ENCODE measurements at regions not wholly inside any gene's neighbourhood (a gene's known extent, or its start where the extent isn't known, plus 50 kb on each side); places are given as distances from the start of the nearest gene placed in this dataset.
"Not testable (repeated sequence)": the region's sequence is repeated elsewhere in the genome, so short reads cannot be mapped to it uniquely, and the experiment has no call there.

DNA sequence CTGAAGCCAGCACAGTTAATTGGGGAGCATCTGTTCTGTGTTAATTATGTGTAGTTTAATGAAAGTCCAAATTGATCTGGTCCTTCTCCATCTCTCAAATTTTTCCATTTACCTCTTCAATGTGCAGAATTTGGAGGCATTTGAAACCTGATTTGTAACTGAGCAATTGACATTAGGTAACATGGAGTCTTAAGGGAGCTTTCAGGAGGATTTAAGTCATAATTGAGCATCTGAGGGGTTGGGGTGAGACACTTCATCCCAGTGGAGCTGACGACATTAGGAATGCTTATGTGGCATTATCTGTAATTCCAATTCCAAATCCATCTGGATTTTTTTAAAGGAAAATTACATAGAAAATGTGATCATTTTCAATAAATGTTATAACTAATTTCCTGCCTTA is 1015.9 kb downstream of the TLE1 start:
- H3K4me1 Mint-ChIP-seq = no peaks in the 10 kb centered on the region
- H3K36me3 Mint-ChIP-seq = peaks cover 3% of the 10 kb centered on the region
- Histone ChIP-seq H3K4me2 (no peak overlapping the region), H3K4me1 (no peaks in the 10 kb centered on the region), H3K27me3 (no peaks in the 10 kb centered on the region), H4K20me1 (ENCODE audit: low read depth) (no peaks in the 10 kb centered on the region), H3K36me3 (no peaks in the 10 kb centered on the region), H3K27ac (no peak overlapping the region), H3K9ac (no peak overlapping the region), H3K79me2 (ENCODE audit: low read depth) (no peaks in the 10 kb centered on the region), H2AFZ (replicated peaks) (no peak overlapping the region), H3K4me3 (no peak overlapping the region), H3F3A (ENCODE audit: low read depth) (no peaks in the 10 kb centered on the region), H3K9me3 (ENCODE audit: low read depth) (no peaks in the 10 kb centered on the region)
- no peak overlapping the region for H3K27ac Mint-ChIP-seq
- TF ChIP-seq EZH2phosphoT487 (IDR thresholded peaks at IDR 0.05) = no peak
- TF ChIP-seq, protein P1, sequence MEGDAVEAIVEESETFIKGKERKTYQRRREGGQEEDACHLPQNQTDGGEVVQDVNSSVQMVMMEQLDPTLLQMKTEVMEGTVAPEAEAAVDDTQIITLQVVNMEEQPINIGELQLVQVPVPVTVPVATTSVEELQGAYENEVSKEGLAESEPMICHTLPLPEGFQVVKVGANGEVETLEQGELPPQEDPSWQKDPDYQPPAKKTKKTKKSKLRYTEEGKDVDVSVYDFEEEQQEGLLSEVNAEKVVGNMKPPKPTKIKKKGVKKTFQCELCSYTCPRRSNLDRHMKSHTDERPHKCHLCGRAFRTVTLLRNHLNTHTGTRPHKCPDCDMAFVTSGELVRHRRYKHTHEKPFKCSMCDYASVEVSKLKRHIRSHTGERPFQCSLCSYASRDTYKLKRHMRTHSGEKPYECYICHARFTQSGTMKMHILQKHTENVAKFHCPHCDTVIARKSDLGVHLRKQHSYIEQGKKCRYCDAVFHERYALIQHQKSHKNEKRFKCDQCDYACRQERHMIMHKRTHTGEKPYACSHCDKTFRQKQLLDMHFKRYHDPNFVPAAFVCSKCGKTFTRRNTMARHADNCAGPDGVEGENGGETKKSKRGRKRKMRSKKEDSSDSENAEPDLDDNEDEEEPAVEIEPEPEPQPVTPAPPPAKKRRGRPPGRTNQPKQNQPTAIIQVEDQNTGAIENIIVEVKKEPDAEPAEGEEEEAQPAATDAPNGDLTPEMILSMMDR (IDR thresholded peaks at IDR 0.05) = no peak
- TF ChIP-seq EZH2 (IDR thresholded peaks at IDR 0.05) = no peak
- no peak for DNase-seq (ENCODE audit: low spot score)
- H3K9me3 Mint-ChIP-seq = peaks cover 15% of the 10 kb centered on the region
- no peak overlapping the region for H3K4me3 Mint-ChIP-seq
- H3K27me3 Mint-ChIP-seq (ENCODE audit: insufficient read depth, low read depth) = peaks cover 2% of the 10 kb centered on the region

GRCh38 chr9:80665479-80665878 is 1023.9 kb downstream of the TLE1 start:
- peaks cover 4% of the 10 kb centered on the region for H3K27me3 Mint-ChIP-seq (ENCODE audit: insufficient read depth, low read depth)
- no peak overlapping the region for H3K27ac Mint-ChIP-seq
- DNase-seq (ENCODE audit: low spot score) = no peak
- H3K4me2 ChIP-seq = no peak overlapping the region
- H3K9me3 Mint-ChIP-seq = peaks cover 33% of the 10 kb centered on the region
- TF ChIP-seq EZH2 (IDR thresholded peaks at IDR 0.05) (no peak), EZH2phosphoT487 (IDR thresholded peaks at IDR 0.05) (no peak)
- TF ChIP-seq, protein P1 (IDR thresholded peaks at IDR 0.05) = no peak
- H3K4me3 ChIP-seq = no peak overlapping the region
- H3K27ac ChIP-seq = no peak overlapping the region
- H2AFZ ChIP-seq (replicated peaks) = no peak overlapping the region
- no peaks in the 10 kb centered on the region for H4K20me1 ChIP-seq (ENCODE audit: low read depth)
- no peaks in the 10 kb centered on the region for H3K9me3 ChIP-seq (ENCODE audit: low read depth)
- no peaks in the 10 kb centered on the region for H3K27me3 ChIP-seq
- no peaks in the 10 kb centered on the region for H3K36me3 ChIP-seq
- H3K79me2 ChIP-seq (ENCODE audit: low read depth) = no peaks in the 10 kb centered on the region
- H3K4me3 Mint-ChIP-seq = no peak overlapping the region
- no peaks in the 10 kb centered on the region for H3K4me1 Mint-ChIP-seq
- no peak overlapping the region for H3K9ac ChIP-seq
- H3K36me3 Mint-ChIP-seq = peaks cover 1% of the 10 kb centered on the region
- H3K4me1 ChIP-seq = no peaks in the 10 kb centered on the region
- no peaks in the 10 kb centered on the region for H3F3A ChIP-seq (ENCODE audit: low read depth)

DNA sequence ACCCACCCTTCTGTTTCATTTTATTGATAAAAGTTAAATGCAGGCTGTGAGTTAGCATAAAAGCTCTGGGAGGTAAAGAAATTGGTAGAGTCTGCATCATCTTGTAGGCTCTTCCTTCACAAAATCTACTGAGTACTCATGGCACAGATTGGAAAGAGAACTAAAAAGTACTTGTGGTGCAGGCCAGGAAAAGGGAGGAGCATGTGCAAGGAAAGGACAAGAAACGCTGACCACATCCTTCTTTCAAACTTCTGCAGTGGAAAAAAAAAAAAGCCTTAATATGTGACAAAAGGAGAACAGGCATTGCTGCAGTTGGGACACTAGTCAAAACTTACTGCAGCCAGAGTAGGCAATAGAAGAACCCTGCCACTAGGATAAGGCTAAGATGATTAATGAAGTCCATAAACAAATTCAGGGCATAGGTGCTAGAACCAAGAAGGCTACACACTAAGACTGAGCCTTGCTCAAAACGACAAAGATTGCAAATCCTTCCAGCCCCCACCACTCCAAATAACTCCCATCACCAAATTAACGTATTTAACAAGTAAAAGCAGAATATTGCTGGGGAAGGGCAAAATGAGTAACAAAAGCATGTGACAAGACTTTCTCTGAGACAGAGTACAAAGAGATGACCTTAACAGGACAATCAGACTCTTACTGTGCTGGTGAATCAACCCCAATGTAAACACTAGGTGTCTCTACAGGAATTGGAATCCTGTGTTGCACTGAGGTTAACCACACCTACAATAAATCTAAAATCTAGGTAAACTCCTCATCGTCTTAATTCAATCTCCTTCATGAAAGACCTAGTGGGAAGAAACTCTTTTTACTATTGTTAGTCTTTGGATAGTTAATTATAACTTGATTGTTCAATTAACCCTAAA is 1024.8 kb downstream of the TLE1 start:
- Histone ChIP-seq H3K79me2 (ENCODE audit: low read depth) (no peaks in the 10 kb centered on the region), H3K4me2 (no peak overlapping the region), H3K9me3 (ENCODE audit: low read depth) (no peaks in the 10 kb centered on the region), H3K27ac (no peak overlapping the region), H3K36me3 (no peaks in the 10 kb centered on the region), H4K20me1 (ENCODE audit: low read depth) (no peaks in the 10 kb centered on the region), H3K4me1 (no peaks in the 10 kb centered on the region), H3K27me3 (no peaks in the 10 kb centered on the region), H2AFZ (replicated peaks) (no peak overlapping the region), H3K9ac (no peak overlapping the region), H3F3A (ENCODE audit: low read depth) (no peaks in the 10 kb centered on the region), H3K4me3 (no peak overlapping the region)
- peaks cover 2% of the 10 kb centered on the region for H3K36me3 Mint-ChIP-seq
- no peak for TF ChIP-seq EZH2phosphoT487 (IDR thresholded peaks at IDR 0.05)
- TF ChIP-seq, protein P1 (IDR thresholded peaks at IDR 0.05) = peak; percentile 36
- H3K9me3 Mint-ChIP-seq = peaks cover 35% of the 10 kb centered on the region
- no peaks in the 10 kb centered on the region for H3K4me1 Mint-ChIP-seq
- peak; percentile 10 for DNase-seq (ENCODE audit: low spot score)
- H3K27ac Mint-ChIP-seq = no peak overlapping the region
- H3K27me3 Mint-ChIP-seq (ENCODE audit: insufficient read depth, low read depth) = peaks cover 4% of the 10 kb centered on the region
- H3K4me3 Mint-ChIP-seq = no peak overlapping the region

DNA sequence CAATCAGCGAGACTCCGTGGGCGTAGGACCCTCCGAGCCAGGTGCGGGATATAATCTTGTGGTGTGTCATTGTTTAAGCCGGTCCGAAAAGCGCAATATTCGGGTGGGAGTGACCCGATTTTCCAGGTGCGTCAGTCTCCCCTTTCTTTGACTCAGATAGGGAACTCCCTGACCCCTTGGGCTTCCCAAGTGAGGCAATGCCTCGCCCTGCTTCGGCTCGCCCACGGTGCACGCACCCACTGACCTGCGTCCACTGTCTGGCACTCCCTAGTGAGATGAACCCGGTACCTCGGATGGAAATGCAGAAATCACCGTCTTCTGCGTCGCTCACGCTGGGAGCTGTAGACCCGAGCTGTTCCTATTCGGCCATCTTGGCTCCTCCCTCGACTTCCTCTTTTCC is 1029.6 kb downstream of the TLE1 start:
- not testable (repeated sequence) for H3K4me1 Mint-ChIP-seq; H3F3A ChIP-seq (ENCODE audit: low read depth); H3K4me2 ChIP-seq; H3K4me1 ChIP-seq; H3K27me3 ChIP-seq; H3K4me3 Mint-ChIP-seq; H3K9ac ChIP-seq; H3K27ac Mint-ChIP-seq; H4K20me1 ChIP-seq (ENCODE audit: low read depth); H3K36me3 Mint-ChIP-seq; H2AFZ ChIP-seq (replicated peaks); H3K9me3 ChIP-seq (ENCODE audit: low read depth); H3K27me3 Mint-ChIP-seq (ENCODE audit: insufficient read depth, low read depth); H3K27ac ChIP-seq; H3K36me3 ChIP-seq; H3K4me3 ChIP-seq; H3K79me2 ChIP-seq (ENCODE audit: low read depth); DNase-seq (ENCODE audit: low spot score)
- H3K9me3 Mint-ChIP-seq = peaks cover 31% of the 10 kb centered on the region

Measured in neural progenitor cell (in vitro differentiated cells).